HCT116 (cell line): ENCODE measurements at regions not wholly inside any gene's neighbourhood (a gene's known extent, or its start where the extent isn't known, plus 50 kb on each side); places are given as distances from the start of the nearest gene placed in this dataset.

Experiments used
- ATAC-seq: fragments of 200-7000 bp; cut with Tn5 transposase; 2 replicates; pipeline ENCODE4 v1.9.1; 2020; ENCODE audit warnings: mild to moderate bottlenecking, moderate library complexity
- BruUV-seq: library from RNA; stranded (reverse); fragments of 400-500 nt; replicated peaks from 2 replicates; lab custom pipeline; 2021; lab: Mats Ljungman, UMichigan
- CTCF ChIA-PET: fragments of 300-600 bp; sonication (Branson Sonifier 250); formaldehyde crosslinking; loops from one replicate; lab custom pipeline; 2021; ENCODE audit warnings: antibody characterized with exemption; lab: Charles Lee
- POLR2A ChIA-PET: fragments of 300-600, 350-600 bp; sonication (Branson Sonifier 250); formaldehyde crosslinking; loops from one replicate; lab custom pipeline; 2021; ENCODE audit warnings: antibody characterized with exemption; lab: Charles Lee
- RAD21 ChIA-PET, 2 experiments: fragments of 300-600 bp; sonication (Branson Sonifier 250); formaldehyde crosslinking; loops; one replicate each; lab custom pipeline; 2023; ENCODE audit warnings: low total read pairs in 2 of 2; ENCODE audit not compliant: uncharacterized antibody in 2 of 2, unreplicated experiment in 2 of 2, low non-redundant PET in 1 of 2; lab: Charles Lee
- DNase-seq: peaks from one replicate; pipeline ENCODE4 v3.0.0-alpha.2; 2010; ENCODE audit warnings: low read depth, low spot score
- H2AFZ ChIP-seq: fragments of 200-600 bp; shearing (Covaris generic), sonication (generic); 2 replicates; pipeline ENCODE4 v1.6.1; 2017; ENCODE audit warnings: low read depth, mixed run types, mixed read lengths, antibody characterized with exemption, low read length; ENCODE audit not compliant: poor library complexity, severe bottlenecking
- H3K27ac ChIP-seq: 2 replicates; pipeline ENCODE4 v1.5.1; 2012; ENCODE audit warnings: low read depth, low read length
- H3K27me3 ChIP-seq: fragments of 200-600 bp; sonication (generic); 2 replicates; pipeline ENCODE4 v1.6.1; 2016; ENCODE audit warnings: mixed run types, low read length, mixed read lengths; ENCODE audit not compliant: insufficient read depth
- H3K36me3 ChIP-seq, 2 experiments: fragments of 200-500 bp in 1 of 2; fragments of 200-600 bp in 1 of 2; sonication (Bioruptor generic) in 1 of 2; sonication (generic) in 1 of 2; 2 replicates each; pipeline versions ENCODE4 v1.5.1 to v1.6.1; 2014 to 2016; ENCODE audit warnings: low read length in 2 of 2, inconsistent platforms in 1 of 2, mixed read lengths in 1 of 2, mixed run types in 1 of 2; ENCODE audit not compliant: insufficient read depth in 2 of 2, control insufficient read depth in 1 of 2
- H3K4me1 ChIP-seq, 2 experiments: fragments of 200-600 bp in 1 of 2; sonication (generic) in 1 of 2; 2 replicates each; pipeline versions ENCODE4 v1.5.1 to v1.6.1; 2012 to 2017; ENCODE audit warnings: low read length in 2 of 2, inconsistent platforms in 1 of 2, mild to moderate bottlenecking in 1 of 2, mixed read lengths in 1 of 2, mixed run types in 1 of 2, moderate library complexity in 1 of 2; ENCODE audit not compliant: insufficient read depth in 2 of 2, control insufficient read depth in 1 of 2
- H3K4me2 ChIP-seq: fragments of 200-600 bp; sonication (generic); 2 replicates; pipeline ENCODE4 v1.6.1; 2017; ENCODE audit warnings: mixed run types, low read length, mixed read lengths
- H3K4me3 ChIP-seq, 2 experiments: fragments of 200-600 bp in 1 of 2; sonication (generic) in 1 of 2; replicated peaks in 1 of 2; 2 replicates each; pipeline ENCODE4 v1.5.1; 2011 to 2016; ENCODE audit warnings: low read length in 2 of 2, control low read depth in 1 of 2, low read depth in 1 of 2, mild to moderate bottlenecking in 1 of 2, mixed read lengths in 1 of 2, mixed run types in 1 of 2
- H3K79me2 ChIP-seq: fragments of 200-600 bp; sonication (generic); 2 replicates; pipeline ENCODE4 v1.6.1; 2017; ENCODE audit warnings: mild to moderate bottlenecking, mixed run types, low read length, moderate library complexity, mixed read lengths; ENCODE audit not compliant: insufficient read depth
- H3K9ac ChIP-seq: fragments of 200-600 bp; sonication (generic); 2 replicates; pipeline ENCODE4 v1.6.1; 2016; ENCODE audit warnings: low read length, mixed read lengths
- H3K9me2 ChIP-seq: fragments of 200-600 bp; sonication (generic), shearing (Covaris generic); 2 replicates; pipeline ENCODE4 v1.6.1; 2017; ENCODE audit warnings: mixed run types, mild to moderate bottlenecking, moderate library complexity; ENCODE audit not compliant: insufficient read depth
- H3K9me3 ChIP-seq, 2 experiments: fragments of 200-500 bp in 1 of 2; fragments of 200-600 bp in 1 of 2; sonication (Bioruptor generic) in 1 of 2; sonication (generic) in 1 of 2; 2 replicates each; pipeline ENCODE4 v1.6.1; 2014 to 2017; ENCODE audit warnings: low read length in 2 of 2, mixed read lengths in 2 of 2, inconsistent platforms in 1 of 2, low read depth in 1 of 2, mild to moderate bottlenecking in 1 of 2, mixed run types in 1 of 2, moderate library complexity in 1 of 2; ENCODE audit not compliant: control insufficient read depth in 1 of 2, insufficient read depth in 1 of 2
- H4K20me1 ChIP-seq: fragments of 200-600 bp; sonication (generic), shearing (Covaris generic); 2 replicates; pipeline ENCODE4 v1.6.1; 2017; ENCODE audit warnings: mixed run types, mild to moderate bottlenecking, moderate library complexity; ENCODE audit not compliant: insufficient read depth
- ATF3 ChIP-seq: IDR thresholded peaks from 2 replicates; pipeline ENCODE4 v1.6.1; 2012
- CTCF ChIP-seq, 3 experiments: fragments of 200-600 bp in 1 of 3; sonication (generic) in 1 of 3; IDR thresholded peaks in 2 of 3; conservative IDR thresholded peaks in 1 of 3; 2 replicates each; pipeline ENCODE4 v1.5.1; 2012 to 2017; ENCODE audit warnings: low read depth in 2 of 3, low read length in 2 of 3, antibody characterized with exemption in 1 of 3, borderline replicate concordance in 1 of 3, control low read depth in 1 of 3, mild to moderate bottlenecking in 1 of 3, mixed read lengths in 1 of 3, mixed run types in 1 of 3, moderate library complexity in 1 of 3; ENCODE audit not compliant: insufficient read depth in 1 of 3
- EZH2 ChIP-seq: fragments of 200-600 bp; sonication (generic); IDR thresholded peaks from 2 replicates; pipeline ENCODE4 v1.6.1; 2017; ENCODE audit warnings: antibody characterized with exemption, mixed run types
- EZH2phosphoT487 ChIP-seq: fragments of 200-600 bp; IDR thresholded peaks from 2 replicates; pipeline ENCODE4 v1.6.1; 2018; ENCODE audit warnings: antibody characterized with exemption, borderline replicate concordance
- FOSL1 ChIP-seq: IDR thresholded peaks from 2 replicates; pipeline ENCODE4 v1.6.1; 2012; ENCODE audit warnings: low read depth
- JUND ChIP-seq: IDR thresholded peaks from 2 replicates; pipeline ENCODE4 v1.6.1; 2012
- POLR2A ChIP-seq: IDR thresholded peaks from 2 replicates; pipeline ENCODE4 v1.7.0; 2011; ENCODE audit warnings: borderline replicate concordance; ENCODE audit not compliant: insufficient read depth, insufficient read length; ENCODE audit errors: extremely low read depth
- POLR2AphosphoS5 ChIP-seq: IDR thresholded peaks from 2 replicates; pipeline ENCODE4 v1.6.1; 2011; ENCODE audit warnings: mild to moderate bottlenecking, low read depth, low read length, moderate library complexity
- RAD21 ChIP-seq: IDR thresholded peaks from 2 replicates; pipeline ENCODE4 v1.6.1; 2012; ENCODE audit warnings: low read depth, mild to moderate bottlenecking
- REST ChIP-seq: IDR thresholded peaks from 2 replicates; pipeline ENCODE4 v1.6.1; 2012; ENCODE audit warnings: low read depth
- YY1 ChIP-seq: IDR thresholded peaks from 2 replicates; pipeline ENCODE4 v1.6.1; 2011; ENCODE audit warnings: low read length, low read depth, moderate library complexity, mild to moderate bottlenecking; ENCODE audit not compliant: insufficient replicate concordance; ENCODE audit errors: extremely low read depth
- ZFX ChIP-seq: fragments of 450-650 bp; IDR thresholded peaks from 2 replicates; pipeline ENCODE4 v1.6.1; 2017
- ZNF274 ChIP-seq: fragments of 200-500 bp; sonication (Bioruptor generic); IDR thresholded peaks from 2 replicates; pipeline ENCODE4 v1.6.1; 2014; ENCODE audit warnings: mild to moderate bottlenecking, low read depth, low read length, inconsistent platforms
- intact Hi-C: fragments of 100-400 bp; cut with micrococcal nuclease; formaldehyde crosslinking; loops from 2 replicates; pipeline ENCODE4 v1.10.0; 2022

GRCh38 chr4:71201817-71202576 lies 136.8 kb upstream of the SLC4A4 start:
- Histone ChIP-seq H3K9me3 (no peaks in the 10 kb centered on the region), H3K4me2 (no peak overlapping the region), H4K20me1 (no peaks in the 10 kb centered on the region), H3K27me3 (no peaks in the 10 kb centered on the region), H3K9ac (no peak overlapping the region), H2AFZ (no peak overlapping the region), H3K27ac (no peak overlapping the region), H3K9me2 (no peaks in the 10 kb centered on the region), H3K4me3 (no peak overlapping the region), H3K4me1 (no peaks in the 10 kb centered on the region), H3K79me2 (no peaks in the 10 kb centered on the region), H3K36me3 (no peaks in the 10 kb centered on the region)
- no TSS peak for BruUV-seq
- ATAC-seq (no peak), DNase-seq (no peak)
- CTCF ChIA-PET: no interaction called here
- RAD21 ChIA-PET: no interaction called here
- intact Hi-C loops: no loop called here
- TF ChIP-seq POLR2AphosphoS5 (no peak), EZH2 (no peak), ZFX (no peak), YY1 (no peak)
- POLR2A ChIA-PET: no interaction called here

DNA sequence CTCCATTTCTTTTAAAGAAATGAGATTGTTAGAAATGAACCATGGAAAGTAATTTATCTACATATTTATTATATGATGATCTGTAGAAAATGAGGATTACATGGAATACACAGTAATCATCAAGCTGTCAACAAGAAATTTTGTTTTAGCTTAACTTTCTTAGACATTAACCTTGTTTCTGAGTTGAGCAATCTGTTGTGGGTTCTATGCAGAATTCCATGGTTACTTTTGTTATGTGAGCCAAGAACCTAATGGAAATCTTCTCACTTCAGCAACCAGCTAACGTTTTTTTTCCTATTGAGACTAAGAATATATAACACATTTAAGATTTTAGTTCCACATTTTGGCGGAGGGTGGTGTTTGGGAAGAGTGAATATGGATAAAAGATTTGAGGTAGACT lies 136.1 kb upstream of the SLC4A4 start:
- intact Hi-C loops: no loop called here
- no TSS peak for BruUV-seq
- POLR2A ChIA-PET: no interaction called here
- TF ChIP-seq REST (no peak), FOSL1 (no peak), YY1 (no peak), EZH2phosphoT487 (no peak), ATF3 (no peak), ZNF274 (no peak), POLR2A (no peak), JUND (no peak), ZFX (no peak), RAD21 (no peak), CTCF (IDR thresholded peaks at IDR 0.05 in 2 of 3, conservative IDR thresholded peaks at IDR 0.05 in 1 of 3; ENCODE audit: borderline replicate concordance in 1 of 3, insufficient read depth in 1 of 3, low read depth in 2 of 3, low read length in 2 of 3) (no peak)

More for the DNA sequence above, 136.1 kb upstream of the SLC4A4 start:
- RAD21 ChIA-PET: no interaction called here
- Histone ChIP-seq H3K79me2 (no peaks in the 10 kb centered on the region), H3K4me2 (no peak overlapping the region), H3K9ac (no peak overlapping the region), H3K4me3 (no peak overlapping the region), H4K20me1 (no peaks in the 10 kb centered on the region), H3K9me2 (no peaks in the 10 kb centered on the region), H3K27me3 (no peaks in the 10 kb centered on the region), H2AFZ (no peak overlapping the region), H3K4me1 (no peaks in the 10 kb centered on the region), H3K27ac (no peak overlapping the region), H3K9me3 (no peaks in the 10 kb centered on the region), H3K36me3 (no peaks in the 10 kb centered on the region)
- ATAC-seq: no peak
- CTCF ChIA-PET: no interaction called here
- no peak for DNase-seq
